GM18505 (cell line): ENCODE measurements at regions not wholly inside any gene's neighbourhood (a gene's known extent, or its start where the extent isn't known, plus 50 kb on each side); places are given as distances from the start of the nearest gene placed in this dataset.
"Not testable (repeated sequence)": the region's sequence is repeated elsewhere in the genome, so short reads cannot be mapped to it uniquely, and the experiment has no call there.

ENCODE experiments used
- ATAC-seq: cut with Tn5 transposase; IDR thresholded peaks from one replicate; pipeline ENCODE4 v1.9.1; 2021; ENCODE audit not compliant: unreplicated experiment
- POLR2A ChIP-seq: IDR thresholded peaks from 4 replicates; pipeline ENCODE4 v1.6.1; 2011; ENCODE audit warnings: borderline replicate concordance; ENCODE audit not compliant: insufficient read depth, insufficient read length; ENCODE audit errors: extremely low read depth

- no peak for TF ChIP-seq POLR2A
- ATAC-seq = no peak
Observed at GRCh38 chr14:23725528-23725927, 89.4 kb downstream of the DHRS2 start.

GRCh38 chr14:23725980-23726710 is 90.0 kb downstream of the DHRS2 start:
- no peak for ATAC-seq
- no peak for TF ChIP-seq POLR2A

- no peak for TF ChIP-seq POLR2A
- no peak for ATAC-seq
Observed at GRCh38 chr14:23727566-23728335, 91.6 kb downstream of the DHRS2 start.

DNA sequence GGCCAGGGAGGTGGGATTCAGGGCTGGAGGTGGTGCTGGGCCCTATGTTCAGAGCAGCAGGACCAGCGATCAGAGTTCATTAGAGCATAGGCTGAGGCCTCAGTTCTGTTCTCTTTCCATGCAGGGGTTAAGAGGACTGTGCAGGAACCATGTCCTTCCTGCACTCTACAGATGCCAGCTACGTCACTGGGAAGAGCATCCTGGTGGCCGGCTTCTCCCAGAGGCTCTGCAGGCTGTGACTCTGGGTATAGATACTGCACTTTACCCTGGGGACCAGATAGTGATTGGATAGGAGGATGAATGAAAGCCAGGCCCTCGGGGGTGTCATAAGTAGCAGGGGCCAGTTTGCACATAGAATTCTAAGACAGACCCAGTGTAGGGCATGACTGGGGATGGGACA is 92.6 kb downstream of the DHRS2 start:
- no peak for TF ChIP-seq POLR2A
- ATAC-seq = no peak

GRCh38 chr14:23729720-23730387 is 93.7 kb downstream of the DHRS2 start:
- no peak for TF ChIP-seq POLR2A
- no peak for ATAC-seq

- TF ChIP-seq POLR2A = no peak
- ATAC-seq = no peak
Observed at GRCh38 chr14:23735394-23735793, 99.2 kb downstream of the DHRS2 start.

- ATAC-seq = not testable (repeated sequence)
Observed at GRCh38 chr14:23744368-23744767, 108.2 kb downstream of the DHRS2 start.

- ATAC-seq = no peak
- no peak for TF ChIP-seq POLR2A
Observed at GRCh38 chr14:23750357-23750756, 114.2 kb downstream of the DHRS2 start.

- ATAC-seq = no peak
- TF ChIP-seq POLR2A = no peak
Observed at GRCh38 chr14:23751616-23752015, 115.5 kb downstream of the DHRS2 start.

DNA sequence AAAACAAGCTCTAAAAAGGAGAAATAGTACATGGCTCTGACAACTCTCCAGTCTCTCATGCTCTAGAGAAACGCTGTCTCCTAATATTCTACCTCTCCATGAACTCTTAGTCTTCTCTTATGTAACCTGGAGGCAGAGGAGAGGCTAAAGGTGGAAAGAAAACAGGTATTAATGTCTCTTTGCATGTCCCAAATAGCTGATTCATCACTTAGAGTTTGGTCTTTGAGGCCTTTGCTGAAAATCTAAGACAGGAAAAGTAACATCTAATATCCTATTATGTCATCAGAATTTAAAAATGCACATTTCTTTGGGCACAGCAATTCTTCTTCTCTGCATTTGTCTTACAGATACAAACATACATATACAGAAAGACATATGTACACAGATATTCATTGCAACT is 127.2 kb downstream of the DHRS2 start:
- no peak for ATAC-seq
- no peak for TF ChIP-seq POLR2A

DNA sequence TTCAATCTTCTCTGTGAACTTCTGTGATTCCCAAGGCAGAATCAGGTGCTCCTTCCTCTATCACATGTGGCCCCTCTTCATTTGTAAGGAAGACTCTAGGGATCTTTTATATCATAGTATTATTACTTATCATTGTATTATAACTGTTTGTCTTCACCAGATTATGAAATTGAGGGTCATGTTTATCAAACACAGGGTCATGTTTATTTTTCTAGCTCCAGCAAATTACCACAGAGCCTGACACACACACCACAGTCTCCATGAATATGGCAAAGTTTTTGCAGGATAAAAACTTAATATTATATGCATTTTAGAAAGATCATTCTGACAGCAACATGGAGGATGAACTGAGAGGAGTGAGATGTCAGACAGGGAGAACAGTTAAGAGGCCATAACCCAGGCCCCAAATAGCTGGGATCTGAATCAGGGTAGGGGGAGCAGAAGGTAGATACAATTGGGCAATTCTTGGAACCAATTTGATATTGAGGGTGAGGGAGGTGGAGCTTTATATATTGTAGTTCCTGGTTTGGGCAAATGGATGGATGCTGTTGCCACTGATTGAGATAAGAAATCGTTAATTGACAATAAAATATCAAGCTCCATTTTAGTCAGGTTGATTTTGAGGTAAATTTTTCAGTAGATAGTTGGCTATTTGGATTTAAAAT is 130.7 kb downstream of the DHRS2 start:
- no peak for ATAC-seq
- TF ChIP-seq POLR2A = no peak

DNA sequence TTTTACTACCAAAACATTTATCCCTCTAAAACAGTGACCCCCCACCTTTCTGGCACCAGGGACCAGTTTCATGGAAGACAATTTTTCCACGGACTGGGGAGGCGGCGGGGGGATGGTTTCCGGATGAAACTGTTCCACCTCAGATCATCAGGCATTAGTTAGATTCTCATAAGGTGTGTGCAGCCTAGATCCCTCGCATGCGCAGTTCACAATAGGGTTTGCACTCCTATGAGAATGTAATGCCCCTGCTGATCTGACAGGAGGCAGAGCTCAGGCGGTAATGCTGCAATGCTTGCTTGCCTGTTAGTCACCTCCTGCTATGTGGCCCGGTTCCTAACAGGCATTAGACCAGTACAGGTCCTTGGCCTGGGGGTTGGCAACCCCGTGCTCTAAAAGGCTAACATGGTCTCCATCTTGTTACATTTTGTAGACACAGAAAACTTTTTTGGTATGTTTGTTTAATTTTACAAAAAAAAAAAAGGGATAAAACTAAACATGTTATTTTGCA is 133.1 kb downstream of the DHRS2 start:
- not testable (repeated sequence) for ATAC-seq

GRCh38 chr14:23773981-23774380 is 137.8 kb downstream of the DHRS2 start:
- no peak for ATAC-seq
- no peak for TF ChIP-seq POLR2A
